Endothelial cell (in vitro differentiated cells): ENCODE measurements at regions not wholly inside any gene's neighbourhood (a gene's known extent, or its start where the extent isn't known, plus 50 kb on each side); places are given as distances from the start of the nearest gene placed in this dataset.

Source experiments
- DNase-seq: peaks from one replicate; pipeline ENCODE4 v3.0.0; 2021; ENCODE audit warnings: low spot score
- H3K27ac Mint-ChIP-seq: one replicate; pipeline ENCODE4 v1.8.0; 2021; ENCODE audit warnings: mixed read lengths, inconsistent platforms; ENCODE audit not compliant: unreplicated experiment
- H3K27me3 Mint-ChIP-seq: one replicate; pipeline ENCODE4 v1.8.0; 2021; ENCODE audit warnings: mild to moderate bottlenecking, moderate library complexity, mixed read lengths, inconsistent platforms; ENCODE audit not compliant: unreplicated experiment
- H3K36me3 Mint-ChIP-seq: one replicate; pipeline ENCODE4 v1.8.0; 2021; ENCODE audit warnings: mild to moderate bottlenecking, low read depth, mixed read lengths, inconsistent platforms; ENCODE audit not compliant: unreplicated experiment
- H3K4me1 Mint-ChIP-seq: one replicate; pipeline ENCODE4 v1.8.0; 2021; ENCODE audit warnings: mild to moderate bottlenecking, mixed read lengths, inconsistent platforms; ENCODE audit not compliant: unreplicated experiment
- H3K4me3 Mint-ChIP-seq: one replicate; pipeline ENCODE4 v1.8.0; 2021; ENCODE audit warnings: mild to moderate bottlenecking, mixed read lengths, inconsistent platforms; ENCODE audit not compliant: unreplicated experiment
- H3K9me3 Mint-ChIP-seq: one replicate; pipeline ENCODE4 v1.8.0; 2021; ENCODE audit warnings: mixed read lengths, inconsistent platforms; ENCODE audit not compliant: unreplicated experiment
- TF ChIP-seq, protein P1 (sequence below): fragments of 200-600 bp; sonication (generic); IDR thresholded peaks from one replicate; pipeline ENCODE4 v1.5.0; 2021; ENCODE audit warnings: antibody characterized with exemption; ENCODE audit not compliant: unreplicated experiment

DNA sequence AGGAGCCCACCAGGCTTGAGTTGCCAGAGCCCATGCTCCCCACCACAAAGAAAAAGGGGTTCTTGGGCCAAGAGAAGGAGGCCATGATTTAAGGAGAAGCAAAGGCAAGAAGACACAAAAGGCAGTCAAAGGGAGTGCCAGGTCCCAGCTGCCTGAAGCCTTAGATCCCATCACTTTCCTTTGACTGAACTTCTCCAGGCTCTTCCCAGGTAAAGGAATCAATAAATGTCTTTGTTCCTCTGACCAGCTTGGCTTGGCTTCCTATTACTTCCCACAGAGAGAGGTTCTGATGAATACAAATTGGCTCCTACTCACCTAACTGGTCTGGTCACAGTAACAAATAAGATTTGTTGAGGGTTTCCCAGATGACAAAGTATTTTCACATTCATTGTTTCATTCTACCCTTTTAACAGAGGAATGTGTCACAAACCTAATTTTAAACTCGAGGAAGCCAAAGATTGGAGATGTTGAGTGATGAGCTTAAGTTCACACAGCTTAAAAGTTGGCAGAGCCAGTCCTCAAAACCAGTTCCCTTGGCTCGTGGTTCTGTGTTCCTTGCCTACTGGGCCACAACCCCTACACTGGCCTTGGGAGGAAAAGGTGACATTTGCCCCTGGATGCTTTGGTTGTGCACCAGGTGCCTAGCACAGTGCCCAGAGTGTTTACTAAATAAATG lies 96.4 kb upstream of the SESN3 start:
- TF ChIP-seq, protein P1, sequence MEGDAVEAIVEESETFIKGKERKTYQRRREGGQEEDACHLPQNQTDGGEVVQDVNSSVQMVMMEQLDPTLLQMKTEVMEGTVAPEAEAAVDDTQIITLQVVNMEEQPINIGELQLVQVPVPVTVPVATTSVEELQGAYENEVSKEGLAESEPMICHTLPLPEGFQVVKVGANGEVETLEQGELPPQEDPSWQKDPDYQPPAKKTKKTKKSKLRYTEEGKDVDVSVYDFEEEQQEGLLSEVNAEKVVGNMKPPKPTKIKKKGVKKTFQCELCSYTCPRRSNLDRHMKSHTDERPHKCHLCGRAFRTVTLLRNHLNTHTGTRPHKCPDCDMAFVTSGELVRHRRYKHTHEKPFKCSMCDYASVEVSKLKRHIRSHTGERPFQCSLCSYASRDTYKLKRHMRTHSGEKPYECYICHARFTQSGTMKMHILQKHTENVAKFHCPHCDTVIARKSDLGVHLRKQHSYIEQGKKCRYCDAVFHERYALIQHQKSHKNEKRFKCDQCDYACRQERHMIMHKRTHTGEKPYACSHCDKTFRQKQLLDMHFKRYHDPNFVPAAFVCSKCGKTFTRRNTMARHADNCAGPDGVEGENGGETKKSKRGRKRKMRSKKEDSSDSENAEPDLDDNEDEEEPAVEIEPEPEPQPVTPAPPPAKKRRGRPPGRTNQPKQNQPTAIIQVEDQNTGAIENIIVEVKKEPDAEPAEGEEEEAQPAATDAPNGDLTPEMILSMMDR = no peak
- peaks cover 3% of the 10 kb centered on the region for H3K36me3 Mint-ChIP-seq
- no peak overlapping the region for H3K27ac Mint-ChIP-seq
- H3K9me3 Mint-ChIP-seq = peaks cover 3% of the 10 kb centered on the region
- DNase-seq = no peak
- peaks cover 6% of the 10 kb centered on the region for H3K4me1 Mint-ChIP-seq
- H3K27me3 Mint-ChIP-seq = peaks cover 3% of the 10 kb centered on the region
- no peak overlapping the region for H3K4me3 Mint-ChIP-seq

DNA sequence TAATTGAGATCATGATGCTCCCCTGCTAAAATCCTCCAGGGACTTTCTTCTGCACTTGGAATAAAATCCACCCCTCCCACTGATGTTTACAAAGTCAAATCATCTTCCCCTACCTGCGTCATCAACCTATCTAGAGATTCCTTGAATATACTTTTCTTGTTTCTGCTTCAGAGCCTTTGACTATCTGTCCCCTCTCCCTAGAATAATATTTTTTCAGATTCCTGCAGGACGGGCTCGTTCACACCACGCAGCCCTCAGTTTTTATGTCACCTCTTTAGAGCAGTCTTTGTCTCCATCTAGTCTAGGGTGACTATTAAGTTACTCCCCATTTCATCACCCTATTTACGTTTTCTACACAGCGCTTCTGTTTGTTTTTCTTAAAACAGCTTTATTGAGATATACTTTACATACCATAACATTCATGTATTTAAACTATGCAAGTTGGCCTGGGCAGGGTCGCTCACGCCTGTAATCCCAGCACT lies 94.8 kb upstream of the SESN3 start:
- no peak overlapping the region for H3K27ac Mint-ChIP-seq
- H3K4me3 Mint-ChIP-seq = no peak overlapping the region
- no peak for DNase-seq
- peaks cover 6% of the 10 kb centered on the region for H3K4me1 Mint-ChIP-seq
- peaks cover 8% of the 10 kb centered on the region for H3K36me3 Mint-ChIP-seq
- peaks cover 6% of the 10 kb centered on the region for H3K27me3 Mint-ChIP-seq
- TF ChIP-seq, protein P1 = no peak
- peaks cover 7% of the 10 kb centered on the region for H3K9me3 Mint-ChIP-seq

DNA sequence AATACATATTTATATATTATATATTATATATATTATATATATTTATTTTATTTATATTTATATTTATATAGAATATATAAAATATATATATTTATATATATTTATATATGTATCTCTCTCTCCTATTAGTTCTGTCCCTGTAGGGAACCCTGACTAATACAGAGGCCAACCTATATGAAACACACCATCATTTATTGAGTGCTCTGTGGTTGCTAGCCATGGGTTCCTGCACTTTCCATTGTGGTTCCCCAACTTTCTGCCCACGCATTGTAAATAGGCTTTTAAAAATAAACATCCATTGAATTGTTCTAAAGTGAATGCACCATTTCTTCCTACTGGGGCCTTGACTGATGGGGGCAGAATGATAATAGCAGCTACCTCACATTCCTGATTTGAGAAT lies 93.8 kb upstream of the SESN3 start:
- DNase-seq = no peak
- Mint-ChIP-seq H3K27me3 (peaks cover 6% of the 10 kb centered on the region), H3K36me3 (peaks cover 8% of the 10 kb centered on the region), H3K4me3 (no peak overlapping the region), H3K9me3 (peaks cover 7% of the 10 kb centered on the region), H3K4me1 (peaks cover 6% of the 10 kb centered on the region), H3K27ac (no peak overlapping the region)
- TF ChIP-seq, protein P1 = no peak

DNA sequence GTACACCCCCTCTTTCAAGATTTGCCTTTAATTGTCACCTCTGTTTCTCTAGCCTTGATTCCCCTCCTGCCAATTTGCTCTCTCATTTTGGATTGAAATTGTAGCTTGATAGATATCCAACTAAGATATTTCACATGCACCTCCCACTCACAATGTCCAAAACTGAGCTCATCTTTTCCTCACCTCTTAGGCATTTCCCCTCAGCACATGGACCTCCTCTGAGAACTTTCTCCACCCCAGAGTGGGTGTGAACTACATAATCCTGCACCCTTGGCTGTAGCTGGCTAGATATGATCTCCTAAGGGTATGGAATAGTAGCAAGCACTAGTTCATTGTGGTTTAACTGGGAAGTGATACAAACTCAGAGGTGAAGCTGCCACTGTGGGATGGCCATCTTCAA lies 91.5 kb upstream of the SESN3 start:
- peaks cover 6% of the 10 kb centered on the region for H3K4me1 Mint-ChIP-seq
- TF ChIP-seq, protein P1 = no peak
- no peak for DNase-seq
- peaks cover 8% of the 10 kb centered on the region for H3K36me3 Mint-ChIP-seq
- peaks cover 7% of the 10 kb centered on the region for H3K9me3 Mint-ChIP-seq
- H3K4me3 Mint-ChIP-seq = no peak overlapping the region
- peaks cover 6% of the 10 kb centered on the region for H3K27me3 Mint-ChIP-seq
- H3K27ac Mint-ChIP-seq = peak overlapping the region; percentile 26

- H3K27ac Mint-ChIP-seq = no peak overlapping the region
- H3K4me3 Mint-ChIP-seq = no peak overlapping the region
- H3K36me3 Mint-ChIP-seq = peaks cover 8% of the 10 kb centered on the region
- TF ChIP-seq, protein P1 = no peak
- peaks cover 7% of the 10 kb centered on the region for H3K9me3 Mint-ChIP-seq
- no peak for DNase-seq
- peaks cover 6% of the 10 kb centered on the region for H3K27me3 Mint-ChIP-seq
- H3K4me1 Mint-ChIP-seq = no peaks in the 10 kb centered on the region
These were observed 87.5 kb upstream of the SESN3 start for GRCh38 chr11:95318498-95318897.
